ENCODE measurements at regions not wholly inside any gene's neighbourhood (a gene's known extent, or its start where the extent isn't known, plus 50 kb on each side); places are given as distances from the start of the nearest gene placed in this dataset.

GRCh38 chr18:39938676-39939608 lies 2016.1 kb upstream of the PIK3C3 start:
- Histone ChIP-seq H3K36me3 (ENCODE audit: control insufficient read depth, insufficient read depth, low read length) (no peaks in the 10 kb centered on the region), H3K27me3 (ENCODE audit: control insufficient read depth, insufficient read depth, low read length) (no peaks in the 10 kb centered on the region), H3K4me3 (ENCODE audit: low read depth, low read length) (no peak overlapping the region)
- no peak for TF ChIP-seq CTCF (IDR thresholded peaks at IDR 0.05; ENCODE audit: insufficient read depth, low read length, severe bottlenecking)
- FAIRE-seq (no peak), DNase-seq (ENCODE audit: low read depth) (no peak)

- Histone ChIP-seq H3K27me3 (ENCODE audit: control insufficient read depth, insufficient read depth, low read length) (no peaks in the 10 kb centered on the region), H3K4me3 (ENCODE audit: low read depth, low read length) (no peak overlapping the region), H3K36me3 (ENCODE audit: control insufficient read depth, insufficient read depth, low read length) (no peaks in the 10 kb centered on the region)
- no peak for FAIRE-seq
- no peak for DNase-seq (ENCODE audit: low read depth)
- no peak for TF ChIP-seq CTCF (IDR thresholded peaks at IDR 0.05; ENCODE audit: insufficient read depth, low read length, severe bottlenecking)
These were observed 2019.4 kb upstream of the PIK3C3 start for GRCh38 chr18:39935598-39935997.

GRCh38 chr18:39918847-39919246 lies 2036.2 kb upstream of the PIK3C3 start:
- TF ChIP-seq CTCF (IDR thresholded peaks at IDR 0.05; ENCODE audit: insufficient read depth, low read length, severe bottlenecking), result no peak
- H3K4me3 ChIP-seq (ENCODE audit: low read depth, low read length), result no peak overlapping the region
- no peak for FAIRE-seq

DNA sequence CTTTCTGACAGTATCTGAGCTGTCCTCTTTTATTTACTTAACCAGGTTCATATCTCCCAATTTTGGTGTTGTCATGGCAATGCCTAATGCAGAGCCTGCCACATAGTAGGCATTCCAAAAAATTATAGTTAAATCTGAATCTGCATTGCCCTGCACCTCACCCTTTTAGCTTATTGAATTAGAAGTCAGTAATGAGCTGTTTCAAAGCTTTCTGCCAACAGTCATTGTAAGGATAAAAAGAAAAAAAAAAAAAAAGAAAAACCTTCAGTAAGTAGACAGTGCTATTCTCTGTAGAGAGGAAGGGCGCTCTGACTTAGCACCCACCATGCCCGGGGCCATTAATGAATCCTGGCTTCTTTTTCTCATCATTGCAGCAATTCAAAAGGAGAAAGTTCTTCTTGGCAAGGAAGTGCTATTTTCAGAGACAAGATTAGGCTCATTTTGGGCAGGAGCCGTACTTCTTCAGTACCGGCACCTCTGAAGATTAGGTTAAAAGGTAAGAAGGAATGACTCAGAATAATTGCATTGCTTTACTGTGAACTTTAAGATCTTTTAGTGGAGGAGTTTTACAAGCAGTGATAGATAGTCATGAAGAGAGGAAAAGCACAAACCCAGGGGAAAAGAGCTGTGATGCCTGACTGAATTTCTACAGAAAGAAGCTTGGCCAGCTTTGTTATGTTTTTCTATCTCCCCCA lies 2041.2 kb upstream of the PIK3C3 start:
- FAIRE-seq (no peak), DNase-seq (ENCODE audit: low read depth) (peak; percentile 5)
- Histone ChIP-seq H3K4me3 (ENCODE audit: low read depth, low read length) (no peak overlapping the region), H3K27me3 (ENCODE audit: control insufficient read depth, insufficient read depth, low read length) (no peaks in the 10 kb centered on the region), H3K36me3 (ENCODE audit: control insufficient read depth, insufficient read depth, low read length) (no peaks in the 10 kb centered on the region)
- TF ChIP-seq CTCF (IDR thresholded peaks at IDR 0.05; ENCODE audit: insufficient read depth, low read length, severe bottlenecking), result no peak

More at GRCh38 chr18:39918847-39919246, 2036.2 kb upstream of the PIK3C3 start:
- no peaks in the 10 kb centered on the region for H3K36me3 ChIP-seq (ENCODE audit: control insufficient read depth, insufficient read depth, low read length)
- no peaks in the 10 kb centered on the region for H3K27me3 ChIP-seq (ENCODE audit: control insufficient read depth, insufficient read depth, low read length)
- DNase-seq (ENCODE audit: low read depth), result no peak

GRCh38 chr18:39911716-39912115 lies 2043.3 kb upstream of the PIK3C3 start:
- Histone ChIP-seq H3K36me3 (ENCODE audit: control insufficient read depth, insufficient read depth, low read length) (no peaks in the 10 kb centered on the region), H3K27me3 (ENCODE audit: control insufficient read depth, insufficient read depth, low read length) (no peaks in the 10 kb centered on the region), H3K4me3 (ENCODE audit: low read depth, low read length) (no peak overlapping the region)
- no peak for FAIRE-seq
- DNase-seq (ENCODE audit: low read depth), result peak; percentile 88
- no peak for TF ChIP-seq CTCF (IDR thresholded peaks at IDR 0.05; ENCODE audit: insufficient read depth, low read length, severe bottlenecking)

All from bronchial epithelial cell (primary cell).